Neuronal stem cell (in vitro differentiated cells): ENCODE measurements at regions not wholly inside any gene's neighbourhood (a gene's known extent, or its start where the extent isn't known, plus 50 kb on each side); places are given as distances from the start of the nearest gene placed in this dataset.

Experiments used
- DNase-seq: peaks from one replicate; pipeline ENCODE4 v3.0.0-alpha.2; 2013; ENCODE audit warnings: low spot score
- H2AFZ ChIP-seq: one replicate; pipeline ENCODE4 v1.6.1; 2013; ENCODE audit warnings: mild to moderate bottlenecking, low read length, inconsistent platforms
- H2AK5ac ChIP-seq: 2 replicates; pipeline ENCODE4 v1.6.1; 2013; ENCODE audit warnings: low read depth, mild to moderate bottlenecking, inconsistent platforms, low read length, moderate library complexity, mixed read lengths
- H2BK120ac ChIP-seq: 2 replicates; pipeline ENCODE4 v1.6.1; 2013; ENCODE audit warnings: low read depth, mild to moderate bottlenecking, inconsistent platforms, low read length, moderate library complexity, mixed read lengths
- H2BK12ac ChIP-seq: one replicate; pipeline ENCODE4 v1.6.1; 2013; ENCODE audit warnings: low read length, inconsistent platforms
- H2BK15ac ChIP-seq: 2 replicates; pipeline ENCODE4 v1.6.1; 2013; ENCODE audit warnings: mild to moderate bottlenecking, low read length, inconsistent platforms, mixed read lengths
- H2BK5ac ChIP-seq: one replicate; pipeline ENCODE4 v1.6.1; 2013; ENCODE audit warnings: inconsistent platforms, mild to moderate bottlenecking, low read length, moderate library complexity
- H3K14ac ChIP-seq: one replicate; pipeline ENCODE4 v1.6.1; 2013; ENCODE audit warnings: low read length, inconsistent platforms
- H3K18ac ChIP-seq: 2 replicates; pipeline ENCODE4 v1.6.1; 2013; ENCODE audit warnings: low read length, inconsistent platforms
- H3K23ac ChIP-seq: 2 replicates; pipeline ENCODE4 v1.6.1; 2013; ENCODE audit warnings: low read depth, mild to moderate bottlenecking, mixed read lengths, low read length, inconsistent platforms; ENCODE audit not compliant: poor library complexity
- H3K27ac ChIP-seq: replicated peaks from 3 replicates; pipeline ENCODE4 v1.5.1; 2013; ENCODE audit warnings: low read length, inconsistent platforms
- H3K27me3 ChIP-seq, 3 experiments: 2 replicates each; pipeline ENCODE4 v1.6.1; 2013; ENCODE audit warnings: low read length in 3 of 3, mild to moderate bottlenecking in 2 of 3, inconsistent platforms in 1 of 3, low read depth in 1 of 3, mixed read lengths in 1 of 3, moderate library complexity in 1 of 3; ENCODE audit not compliant: control insufficient read depth in 3 of 3, insufficient read depth in 3 of 3
- H3K36me3 ChIP-seq, 2 donors: replicated peaks in 1 of 2; 2 replicates each; pipeline ENCODE4 v1.6.1; 2013; ENCODE audit warnings: low read length in 2 of 2; ENCODE audit not compliant: control insufficient read depth in 2 of 2, insufficient read depth in 2 of 2
- H3K4ac ChIP-seq: 2 replicates; pipeline ENCODE4 v1.6.1; 2013; ENCODE audit warnings: inconsistent platforms, mild to moderate bottlenecking, low read length, moderate library complexity
- H3K4me1 ChIP-seq, 2 donors: 1 replicate in 1 of 2; 2 replicates in 1 of 2; pipeline ENCODE4 v1.6.1; 2013; ENCODE audit warnings: low read length in 2 of 2, low read depth in 1 of 2; ENCODE audit not compliant: control insufficient read depth in 2 of 2, insufficient read depth in 1 of 2
- H3K4me2 ChIP-seq: one replicate; pipeline ENCODE4 v1.6.1; 2013; ENCODE audit warnings: mild to moderate bottlenecking, low read length, inconsistent platforms; ENCODE audit not compliant: insufficient read depth, poor library complexity, severe bottlenecking
- H3K4me3 ChIP-seq, 2 donors: 2 replicates each; pipeline ENCODE4 v1.5.1; 2013; ENCODE audit warnings: low read length in 2 of 2, mild to moderate bottlenecking in 2 of 2, inconsistent platforms in 1 of 2, moderate library complexity in 1 of 2
- H3K79me1 ChIP-seq: one replicate; pipeline ENCODE4 v1.6.1; 2013; ENCODE audit warnings: low read depth, mild to moderate bottlenecking, inconsistent platforms, low read length, moderate library complexity
- H3K9ac ChIP-seq: one replicate; pipeline ENCODE4 v1.6.1; 2013; ENCODE audit warnings: mild to moderate bottlenecking, low read depth, low read length, inconsistent platforms; ENCODE audit not compliant: poor library complexity
- H3K9me3 ChIP-seq, 2 donors: replicated peaks in 1 of 2; 2 replicates each; pipeline versions ENCODE3 to v1.6.1; 2013; ENCODE audit warnings: low read length in 2 of 2, mild to moderate bottlenecking in 2 of 2, inconsistent platforms in 1 of 2, low read depth in 1 of 2, mixed read lengths in 1 of 2, moderate library complexity in 1 of 2; ENCODE audit not compliant: control insufficient read depth in 2 of 2, insufficient read depth in 1 of 2
- H4K8ac ChIP-seq: one replicate; pipeline ENCODE4 v1.6.1; 2013; ENCODE audit warnings: low read depth, mild to moderate bottlenecking, inconsistent platforms, low read length, moderate library complexity
- H4K91ac ChIP-seq: one replicate; pipeline ENCODE4 v1.6.1; 2013; ENCODE audit warnings: low read length, low read depth, mild to moderate bottlenecking, inconsistent platforms; ENCODE audit not compliant: poor library complexity
- WGBS, 2 donors: extraction: QIAGEN DNeasy Blood & Tissue Kit; methylation state at CpG; one replicate each; pipeline ENCODE4 v1.1.7; 2013; ENCODE audit warnings: missing lambda C conversion rate in 2 of 2, mixed read lengths in 1 of 2; ENCODE audit not compliant: insufficient read length in 2 of 2, insufficient replicate concordance in 1 of 2; ENCODE audit errors: extremely low coverage in 2 of 2; 5-methylcytosine and 5-hydroxymethylcytosine counted together

DNA sequence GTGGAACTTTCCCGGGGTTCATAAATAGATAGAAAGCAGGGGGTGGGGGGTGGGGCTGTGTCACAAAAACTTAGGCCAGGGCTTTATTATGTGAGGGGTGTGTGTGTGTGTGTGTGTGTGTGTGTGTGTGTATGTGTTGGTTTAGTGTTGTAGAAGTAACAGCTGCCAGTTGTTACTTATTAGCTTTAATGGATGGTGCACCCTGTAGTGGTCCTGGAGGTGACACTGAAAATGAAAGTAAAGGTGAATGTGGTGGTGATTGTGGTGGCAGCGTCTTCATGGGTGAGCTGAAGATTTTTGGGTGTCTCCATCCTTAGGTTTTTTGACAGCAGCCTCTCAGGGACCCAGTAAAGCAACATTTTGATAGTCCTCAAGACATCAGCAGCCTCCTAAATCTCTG lies 449.9 kb downstream of the PDCD6IP start:
- H3K4me1 ChIP-seq, result no peaks in the 10 kb centered on the region
- no peak overlapping the region for H3K9ac ChIP-seq
- no peak overlapping the region for H2AK5ac ChIP-seq
- no peak overlapping the region for H3K4ac ChIP-seq
- no peak overlapping the region for H2BK12ac ChIP-seq
- H3K36me3 ChIP-seq, result no peaks in the 10 kb centered on the region
- H4K8ac ChIP-seq, result no peak overlapping the region
- no peak overlapping the region for H2AFZ ChIP-seq
- no peaks in the 10 kb centered on the region for H3K27me3 ChIP-seq
- no peak overlapping the region for H3K4me2 ChIP-seq
- H2BK15ac ChIP-seq, result no peak overlapping the region
- no peak overlapping the region for H4K91ac ChIP-seq
- no peak overlapping the region for H3K27ac ChIP-seq
- H3K4me3 ChIP-seq, result no peak overlapping the region
- H2BK5ac ChIP-seq, result no peak overlapping the region
- no peak overlapping the region for H3K23ac ChIP-seq
- WGBS, 2 donors, result no CpG with 5 or more reads among the region's 2 CpGs
- no peak overlapping the region for H3K18ac ChIP-seq
- H3K14ac ChIP-seq, result no peak overlapping the region
- no peak for DNase-seq
- H3K79me1 ChIP-seq, result no peaks in the 10 kb centered on the region
- no peak overlapping the region for H2BK120ac ChIP-seq
- peaks cover 0 to 3% of the 10 kb centered on the region in 2 donors for H3K9me3 ChIP-seq

DNA sequence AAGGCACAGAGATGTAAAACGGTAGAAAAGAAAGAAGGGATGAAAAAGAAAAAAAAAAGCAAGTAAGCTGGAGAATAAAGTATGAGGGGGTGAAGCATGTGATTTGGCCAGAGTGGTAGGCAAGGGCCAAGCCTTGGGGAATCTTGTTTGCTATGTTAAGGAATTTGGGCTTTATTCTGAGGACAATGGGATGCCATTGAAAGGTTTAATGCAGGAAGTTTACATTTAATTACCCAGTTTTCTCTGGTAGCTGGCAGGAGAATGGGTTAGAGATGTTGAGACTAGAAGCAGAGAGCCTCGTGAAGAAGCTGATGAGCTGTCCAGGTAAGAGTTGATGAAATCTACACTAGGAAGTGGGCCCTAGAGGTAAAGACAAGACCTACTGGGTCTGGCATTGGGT lies 455.9 kb downstream of the PDCD6IP start:
- Histone ChIP-seq H3K79me1 (no peaks in the 10 kb centered on the region), H4K8ac (no peak overlapping the region), H3K4me2 (no peak overlapping the region), H3K4me1 (peaks cover 26 to 43% of the 10 kb centered on the region in 2 donors), H3K9me3 (no peaks in the 10 kb centered on the region), H3K23ac (no peak overlapping the region), H3K4me3 (no peak overlapping the region), H2BK5ac (no peak overlapping the region), H3K9ac (no peak overlapping the region), H3K27me3 (no peaks in the 10 kb centered on the region), H3K4ac (no peak overlapping the region), H2BK12ac (no peak overlapping the region), H3K18ac (no peak overlapping the region), H2AFZ (no peak overlapping the region), H2BK15ac (no peak overlapping the region), H3K36me3 (no peaks in the 10 kb centered on the region), H2BK120ac (no peak overlapping the region), H3K27ac (no peak overlapping the region), H2AK5ac (no peak overlapping the region), H3K14ac (no peak overlapping the region), H4K91ac (no peak overlapping the region)
- no CpG with 5 or more reads among the region's 2 CpGs for WGBS, 2 donors
- no peak for DNase-seq

DNA sequence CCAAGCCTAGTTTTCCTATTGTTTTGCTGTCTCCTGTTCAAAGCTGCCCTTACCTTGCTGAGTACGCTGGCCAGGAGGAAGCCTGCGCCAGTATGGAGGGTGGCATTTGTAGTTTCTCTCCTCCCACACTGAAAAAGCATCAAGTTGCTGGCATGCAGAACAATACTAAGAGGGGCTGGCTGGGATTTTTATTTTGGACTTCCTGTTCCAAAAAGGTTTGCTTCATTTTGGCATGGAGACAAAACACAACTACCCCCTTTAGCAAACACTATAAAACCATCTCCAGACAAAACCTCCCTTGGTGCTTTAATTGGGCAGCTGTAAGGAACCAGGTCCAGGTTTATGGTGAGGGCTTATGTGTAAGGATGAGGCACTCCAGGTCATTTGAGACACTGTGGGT lies 457.6 kb downstream of the PDCD6IP start:
- H3K9me3 ChIP-seq, result no peaks in the 10 kb centered on the region
- WGBS, 2 donors, result no CpG with 5 or more reads among the region's 2 CpGs

DNA sequence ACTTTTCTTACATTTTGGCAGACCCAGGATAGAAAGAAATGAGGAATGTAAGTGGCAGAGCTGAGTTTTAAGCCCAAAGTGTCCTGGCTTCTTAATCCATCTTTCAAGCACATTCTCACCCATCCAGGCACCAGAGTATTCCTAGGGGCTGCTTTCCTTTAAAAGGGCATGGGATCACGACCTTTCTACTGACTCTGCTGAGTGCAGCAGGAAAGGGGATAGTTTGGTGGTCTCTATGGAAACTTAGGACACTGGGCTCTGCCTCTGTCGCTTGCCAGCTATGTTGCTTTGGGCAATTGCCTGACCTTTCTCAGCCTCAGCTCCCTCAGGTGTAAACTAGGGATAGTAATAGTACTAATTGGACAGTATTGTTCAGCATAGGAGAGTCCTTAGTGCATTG lies 458.4 kb downstream of the PDCD6IP start:
- Histone ChIP-seq H2AK5ac (no peak overlapping the region), H3K79me1 (no peaks in the 10 kb centered on the region), H3K27me3 (no peaks in the 10 kb centered on the region), H3K27ac (no peak overlapping the region), H2BK5ac (no peak overlapping the region), H3K18ac (no peak overlapping the region), H2BK15ac (no peak overlapping the region), H3K9ac (no peak overlapping the region), H3K4me3 (no peak overlapping the region), H4K91ac (no peak overlapping the region), H3K9me3 (no peaks in the 10 kb centered on the region), H3K4me2 (no peak overlapping the region), H3K36me3 (no peaks in the 10 kb centered on the region), H3K23ac (no peak overlapping the region), H4K8ac (no peak overlapping the region), H3K4me1 (peaks cover 29 to 54% of the 10 kb centered on the region in 2 donors), H2BK12ac (no peak overlapping the region), H2BK120ac (no peak overlapping the region), H3K14ac (no peak overlapping the region), H3K4ac (no peak overlapping the region), H2AFZ (no peak overlapping the region)
- WGBS, 2 donors, result no CpG with 5 or more reads among the region's 2 CpGs
- peak; percentile 35 for DNase-seq

More for the DNA sequence above, 457.6 kb downstream of the PDCD6IP start:
- no peak overlapping the region for H2BK15ac ChIP-seq
- DNase-seq, result no peak
- H3K27me3 ChIP-seq, result no peaks in the 10 kb centered on the region
- no peak overlapping the region for H2AK5ac ChIP-seq
- no peak overlapping the region for H3K23ac ChIP-seq
- no peaks in the 10 kb centered on the region for H3K79me1 ChIP-seq
- H2AFZ ChIP-seq, result no peak overlapping the region
- no peak overlapping the region for H2BK12ac ChIP-seq
- no peak overlapping the region for H2BK120ac ChIP-seq
- no peak overlapping the region for H3K27ac ChIP-seq
- H3K14ac ChIP-seq, result no peak overlapping the region
- H3K4ac ChIP-seq, result no peak overlapping the region
- H4K8ac ChIP-seq, result no peak overlapping the region
- no peak overlapping the region for H3K9ac ChIP-seq
- H3K18ac ChIP-seq, result no peak overlapping the region
- no peak overlapping the region for H3K4me3 ChIP-seq
- H3K4me2 ChIP-seq, result no peak overlapping the region
- H4K91ac ChIP-seq, result no peak overlapping the region
- no peak overlapping the region for H2BK5ac ChIP-seq
- peaks cover 28 to 51% of the 10 kb centered on the region in 2 donors for H3K4me1 ChIP-seq
- H3K36me3 ChIP-seq, result no peaks in the 10 kb centered on the region
